ENCODE measurements at regions not wholly inside any gene's neighbourhood (a gene's known extent, or its start where the extent isn't known, plus 50 kb on each side); places are given as distances from the start of the nearest gene placed in this dataset.
A peak's percentile ranks its signal among the peaks of the same experiment; 100 is the strongest.

- Histone ChIP-seq H3K4me3 (ENCODE audit: insufficient read depth in 1 of 2, low read depth in 1 of 2, low read length in 2 of 2) (no peak overlapping the region), H4K8ac (ENCODE audit: low read length) (no peak overlapping the region), H3K4ac (ENCODE audit: low read depth in 1 of 2, low read length in 2 of 2) (no peak overlapping the region), H4K91ac (ENCODE audit: low read length) (no peak overlapping the region), H2AK5ac (ENCODE audit: low read length, severe bottlenecking) (no peak overlapping the region), H2BK120ac (ENCODE audit: low read depth, low read length) (no peak overlapping the region), H3K9me3 (ENCODE audit: control insufficient read depth, low read length) (no peaks in the 10 kb centered on the region), H3K4me2 (ENCODE audit: low read length, poor library complexity, severe bottlenecking) (no peak overlapping the region), H2BK12ac (ENCODE audit: low read length in 2 of 2) (no peak overlapping the region), H3K4me1 (ENCODE audit: control insufficient read depth, insufficient read depth, low read depth, low read length) (no peaks in the 10 kb centered on the region), H3K9ac (ENCODE audit: low read length) (no peak overlapping the region), H3K27me3 (ENCODE audit: control insufficient read depth in 1 of 2, insufficient read depth in 1 of 2, low read length in 2 of 2) (no peaks in the 10 kb centered on the region), H2BK5ac (ENCODE audit: low read depth, low read length, poor library complexity, severe bottlenecking) (no peak overlapping the region), H3K18ac (ENCODE audit: low read depth in 1 of 2, low read length in 2 of 2) (no peak overlapping the region), H3K36me3 (ENCODE audit: control insufficient read depth in 1 of 2, insufficient read depth in 2 of 2, low read depth in 1 of 2, low read length in 2 of 2) (no peaks in the 10 kb centered on the region), H2BK15ac (ENCODE audit: low read depth, poor library complexity, severe bottlenecking) (no peak overlapping the region), H2AFZ (ENCODE audit: low read depth, low read length) (no peak overlapping the region), H3K23ac (ENCODE audit: low read length in 2 of 2) (no peak overlapping the region), H3K79me1 (replicated peaks; ENCODE audit: low read length, poor library complexity, severe bottlenecking) (no peaks in the 10 kb centered on the region), H3K14ac (ENCODE audit: low read length in 2 of 2) (no peak overlapping the region), H3K27ac (ENCODE audit: low read length, poor library complexity, severe bottlenecking) (no peak overlapping the region)
- WGBS = 54% methylated on average over 9 of the region's 10 CpGs
- DNase-seq = peak; percentile 32
These were observed 388.4 kb upstream of the SPOCK3 start for GRCh38 chr4:167622481-167623240.

GRCh38 chr4:167623241-167623572, 388.9 kb upstream of the SPOCK3 start:
- H4K8ac ChIP-seq (ENCODE audit: low read length) = no peak overlapping the region
- no peaks in the 10 kb centered on the region for H3K36me3 ChIP-seq (ENCODE audit: control insufficient read depth in 1 of 2, insufficient read depth in 2 of 2, low read depth in 1 of 2, low read length in 2 of 2)
- no peaks in the 10 kb centered on the region for H3K27me3 ChIP-seq (ENCODE audit: control insufficient read depth in 1 of 2, insufficient read depth in 1 of 2, low read length in 2 of 2)
- H2BK120ac ChIP-seq (ENCODE audit: low read depth, low read length) = no peak overlapping the region
- no peak overlapping the region for H3K23ac ChIP-seq (ENCODE audit: low read length in 2 of 2)
- DNase-seq = no peak
- no peak overlapping the region for H3K14ac ChIP-seq (ENCODE audit: low read length in 2 of 2)
- no peak overlapping the region for H2AK5ac ChIP-seq (ENCODE audit: low read length, severe bottlenecking)
- H3K4me1 ChIP-seq (ENCODE audit: control insufficient read depth, insufficient read depth, low read depth, low read length) = no peaks in the 10 kb centered on the region
- H2BK5ac ChIP-seq (ENCODE audit: low read depth, low read length, poor library complexity, severe bottlenecking) = no peak overlapping the region
- H4K91ac ChIP-seq (ENCODE audit: low read length) = no peak overlapping the region
- no peak overlapping the region for H3K18ac ChIP-seq (ENCODE audit: low read depth in 1 of 2, low read length in 2 of 2)
- H2BK12ac ChIP-seq (ENCODE audit: low read length in 2 of 2) = no peak overlapping the region
- H3K4me3 ChIP-seq (ENCODE audit: insufficient read depth in 1 of 2, low read depth in 1 of 2, low read length in 2 of 2) = no peak overlapping the region
- H3K9me3 ChIP-seq (ENCODE audit: control insufficient read depth, low read length) = no peaks in the 10 kb centered on the region
- 60% methylated on average over 1 of the region's 3 CpGs for WGBS
- H2AFZ ChIP-seq (ENCODE audit: low read depth, low read length) = no peak overlapping the region
- H2BK15ac ChIP-seq (ENCODE audit: low read depth, poor library complexity, severe bottlenecking) = no peak overlapping the region
- no peak overlapping the region for H3K4me2 ChIP-seq (ENCODE audit: low read length, poor library complexity, severe bottlenecking)
- no peak overlapping the region for H3K27ac ChIP-seq (ENCODE audit: low read length, poor library complexity, severe bottlenecking)
- no peaks in the 10 kb centered on the region for H3K79me1 ChIP-seq (replicated peaks; ENCODE audit: low read length, poor library complexity, severe bottlenecking)
- H3K9ac ChIP-seq (ENCODE audit: low read length) = no peak overlapping the region
- H3K4ac ChIP-seq (ENCODE audit: low read depth in 1 of 2, low read length in 2 of 2) = no peak overlapping the region

- Histone ChIP-seq H3K27me3 (ENCODE audit: control insufficient read depth in 1 of 2, insufficient read depth in 1 of 2, low read length in 2 of 2) (no peaks in the 10 kb centered on the region), H3K18ac (ENCODE audit: low read depth in 1 of 2, low read length in 2 of 2) (no peak overlapping the region), H3K36me3 (ENCODE audit: control insufficient read depth in 1 of 2, insufficient read depth in 2 of 2, low read depth in 1 of 2, low read length in 2 of 2) (no peaks in the 10 kb centered on the region), H3K27ac (ENCODE audit: low read length, poor library complexity, severe bottlenecking) (no peak overlapping the region), H4K91ac (ENCODE audit: low read length) (no peak overlapping the region), H2AK5ac (ENCODE audit: low read length, severe bottlenecking) (no peak overlapping the region), H2BK12ac (ENCODE audit: low read length in 2 of 2) (no peak overlapping the region), H3K9me3 (ENCODE audit: control insufficient read depth, low read length) (no peaks in the 10 kb centered on the region), H3K14ac (ENCODE audit: low read length in 2 of 2) (no peak overlapping the region), H3K79me1 (replicated peaks; ENCODE audit: low read length, poor library complexity, severe bottlenecking) (no peaks in the 10 kb centered on the region), H3K4me2 (ENCODE audit: low read length, poor library complexity, severe bottlenecking) (no peak overlapping the region), H2BK15ac (ENCODE audit: low read depth, poor library complexity, severe bottlenecking) (no peak overlapping the region), H3K4ac (ENCODE audit: low read depth in 1 of 2, low read length in 2 of 2) (no peak overlapping the region), H2AFZ (ENCODE audit: low read depth, low read length) (no peak overlapping the region), H3K23ac (ENCODE audit: low read length in 2 of 2) (no peak overlapping the region), H4K8ac (ENCODE audit: low read length) (no peak overlapping the region), H2BK5ac (ENCODE audit: low read depth, low read length, poor library complexity, severe bottlenecking) (no peak overlapping the region), H3K4me1 (ENCODE audit: control insufficient read depth, insufficient read depth, low read depth, low read length) (no peaks in the 10 kb centered on the region), H2BK120ac (ENCODE audit: low read depth, low read length) (no peak overlapping the region), H3K4me3 (ENCODE audit: insufficient read depth in 1 of 2, low read depth in 1 of 2, low read length in 2 of 2) (no peak overlapping the region), H3K9ac (ENCODE audit: low read length) (no peak overlapping the region)
- WGBS = 71% methylated on average over 2 of the region's 2 CpGs
- no peak for DNase-seq
These were observed 395.0 kb upstream of the SPOCK3 start for GRCh38 chr4:167629272-167629671.

- H3K23ac ChIP-seq (ENCODE audit: low read length in 2 of 2) = no peak overlapping the region
- no peak overlapping the region for H2BK120ac ChIP-seq (ENCODE audit: low read depth, low read length)
- 79% methylated on average over 2 of the region's 2 CpGs for WGBS
These were observed 408.0 kb upstream of the SPOCK3 start for GRCh38 chr4:167642250-167642649.

More at GRCh38 chr4:167642250-167642649, 408.0 kb upstream of the SPOCK3 start:
- no peaks in the 10 kb centered on the region for H3K4me1 ChIP-seq (ENCODE audit: control insufficient read depth, insufficient read depth, low read depth, low read length)
- H2BK5ac ChIP-seq (ENCODE audit: low read depth, low read length, poor library complexity, severe bottlenecking) = no peak overlapping the region
- no peak overlapping the region for H4K8ac ChIP-seq (ENCODE audit: low read length)
- no peak overlapping the region for H4K91ac ChIP-seq (ENCODE audit: low read length)
- no peak overlapping the region for H2AK5ac ChIP-seq (ENCODE audit: low read length, severe bottlenecking)
- H3K36me3 ChIP-seq (ENCODE audit: control insufficient read depth in 1 of 2, insufficient read depth in 2 of 2, low read depth in 1 of 2, low read length in 2 of 2) = no peaks in the 10 kb centered on the region
- H3K4me3 ChIP-seq (ENCODE audit: insufficient read depth in 1 of 2, low read depth in 1 of 2, low read length in 2 of 2) = no peak overlapping the region
- H3K4ac ChIP-seq (ENCODE audit: low read depth in 1 of 2, low read length in 2 of 2) = no peak overlapping the region
- no peak for DNase-seq
- no peak overlapping the region for H3K18ac ChIP-seq (ENCODE audit: low read depth in 1 of 2, low read length in 2 of 2)
- no peaks in the 10 kb centered on the region for H3K79me1 ChIP-seq (replicated peaks; ENCODE audit: low read length, poor library complexity, severe bottlenecking)
- H2AFZ ChIP-seq (ENCODE audit: low read depth, low read length) = no peak overlapping the region
- H3K14ac ChIP-seq (ENCODE audit: low read length in 2 of 2) = no peak overlapping the region
- no peaks in the 10 kb centered on the region for H3K27me3 ChIP-seq (ENCODE audit: control insufficient read depth in 1 of 2, insufficient read depth in 1 of 2, low read length in 2 of 2)
- no peak overlapping the region for H3K27ac ChIP-seq (ENCODE audit: low read length, poor library complexity, severe bottlenecking)
- H3K4me2 ChIP-seq (ENCODE audit: low read length, poor library complexity, severe bottlenecking) = no peak overlapping the region
- no peak overlapping the region for H2BK15ac ChIP-seq (ENCODE audit: low read depth, poor library complexity, severe bottlenecking)
- no peak overlapping the region for H2BK12ac ChIP-seq (ENCODE audit: low read length in 2 of 2)
- H3K9me3 ChIP-seq (ENCODE audit: control insufficient read depth, low read length) = no peaks in the 10 kb centered on the region
- no peak overlapping the region for H3K9ac ChIP-seq (ENCODE audit: low read length)
